ENCODE measurements at regions not wholly inside any gene's neighbourhood (a gene's known extent, or its start where the extent isn't known, plus 50 kb on each side); places are given as distances from the start of the nearest gene placed in this dataset.

- TF ChIP-seq CTCF (IDR thresholded peaks at IDR 0.05) (no peak), POLR2A (IDR thresholded peaks at IDR 0.05) (no peak)
These were observed 450.5 kb upstream of the PDZRN3 start for GRCh38 chr3:74075241-74075640.

Measured in esophagus squamous epithelium (tissue), 4 donors.